GM12872 (cell line): ENCODE measurements at regions not wholly inside any gene's neighbourhood (a gene's known extent, or its start where the extent isn't known, plus 50 kb on each side); places are given as distances from the start of the nearest gene placed in this dataset.

Source experiments
- CTCF ChIP-seq: IDR thresholded peaks from 3 replicates; pipeline ENCODE4 v1.5.1; 2011; ENCODE audit warnings: low read depth, mild to moderate bottlenecking, low read length, moderate library complexity; ENCODE audit not compliant: insufficient read depth

GRCh38 chr21:15383588-15383987, 318.8 kb upstream of the NRIP1 start:
- no peak for TF ChIP-seq CTCF

GRCh38 chr21:15390049-15390448, 325.2 kb upstream of the NRIP1 start:
- no peak for TF ChIP-seq CTCF

- no peak for TF ChIP-seq CTCF
Measured at GRCh38 chr21:15397258-15397657, 332.5 kb upstream of the NRIP1 start.

- no peak for TF ChIP-seq CTCF
Measured at GRCh38 chr21:15400905-15401304, 328.9 kb upstream of the USP25 start.

- no peak for TF ChIP-seq CTCF
Measured at GRCh38 chr21:15401331-15401730, 328.5 kb upstream of the USP25 start.

GRCh38 chr21:15405214-15405613, 324.6 kb upstream of the USP25 start:
- TF ChIP-seq CTCF = no peak

- no peak for TF ChIP-seq CTCF
Measured at GRCh38 chr21:15406791-15407190, 323.0 kb upstream of the USP25 start.

GRCh38 chr21:15407585-15407984, 322.2 kb upstream of the USP25 start:
- TF ChIP-seq CTCF = no peak
